Ammon's horn (tissue), 1 donor: ENCODE measurements at regions not wholly inside any gene's neighbourhood (a gene's known extent, or its start where the extent isn't known, plus 50 kb on each side); places are given as distances from the start of the nearest gene placed in this dataset.

Experiments used
- DNase-seq: peaks from one replicate; pipeline ENCODE4 v3.0.0-alpha.2; 2016; ENCODE audit warnings: low spot score

GRCh38 chr10:10813656-10814055 is 204.0 kb upstream of the CELF2 start:
- DNase-seq = no peak

DNA sequence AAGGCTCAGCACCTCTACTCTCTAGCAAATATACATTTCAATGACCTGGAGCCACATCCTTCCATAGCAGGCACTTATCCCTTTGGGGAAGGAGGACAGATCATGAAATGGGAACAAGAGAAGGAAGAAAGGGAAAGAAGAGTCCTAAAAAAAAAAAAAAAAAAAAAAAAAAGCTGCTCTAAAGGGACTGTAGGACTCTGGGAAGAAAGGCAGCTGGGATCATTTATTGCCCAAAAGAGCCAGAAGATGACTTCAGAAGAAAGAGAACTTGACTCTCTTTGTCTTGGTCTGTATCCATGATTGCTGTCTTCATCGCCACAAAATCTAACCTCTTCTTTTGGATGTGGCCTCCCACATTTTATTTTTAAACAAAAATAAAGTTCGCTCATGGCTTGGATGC is 203.6 kb upstream of the CELF2 start:
- no peak for DNase-seq

- DNase-seq = no peak
Measured at GRCh38 chr10:10816447-10816846, 201.2 kb upstream of the CELF2 start.

DNA sequence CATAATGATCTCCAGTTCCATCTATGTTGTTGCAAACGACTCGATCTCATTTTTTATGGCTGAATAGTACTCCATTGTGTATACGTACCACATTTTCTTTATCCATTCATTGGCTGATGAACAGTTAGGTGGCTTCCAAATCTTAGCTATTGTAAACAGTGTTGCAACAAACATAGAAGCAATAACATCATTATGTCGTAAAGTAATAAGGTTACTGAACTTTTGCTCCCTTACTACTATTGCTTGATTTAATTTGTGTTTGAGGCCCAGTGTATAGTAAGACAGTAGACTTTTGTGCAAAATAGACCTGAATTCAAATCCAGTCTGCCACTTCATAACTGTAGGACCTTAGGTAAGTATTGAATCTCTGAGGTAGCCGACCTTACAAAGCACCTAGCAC is 200.1 kb upstream of the CELF2 start:
- DNase-seq = no peak

DNA sequence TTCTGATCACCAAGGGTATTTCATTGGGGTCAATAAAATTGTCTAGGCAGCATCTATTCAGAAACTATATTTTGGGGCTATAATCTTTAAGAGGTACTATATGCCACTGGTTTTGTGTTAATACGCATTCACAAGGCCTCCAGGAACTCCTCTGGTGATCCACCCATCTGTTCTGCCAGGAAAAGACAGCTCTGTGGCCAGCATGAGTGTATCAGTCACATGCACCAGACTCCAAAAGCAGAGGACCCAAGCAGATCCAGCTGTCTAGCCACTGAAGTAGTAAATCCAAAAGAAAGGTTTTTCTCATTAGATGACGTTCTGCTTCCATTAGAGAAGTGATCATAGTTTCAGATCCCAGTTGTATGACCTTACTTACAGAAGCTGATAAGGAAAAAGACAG is 199.6 kb upstream of the CELF2 start:
- DNase-seq = no peak

DNA sequence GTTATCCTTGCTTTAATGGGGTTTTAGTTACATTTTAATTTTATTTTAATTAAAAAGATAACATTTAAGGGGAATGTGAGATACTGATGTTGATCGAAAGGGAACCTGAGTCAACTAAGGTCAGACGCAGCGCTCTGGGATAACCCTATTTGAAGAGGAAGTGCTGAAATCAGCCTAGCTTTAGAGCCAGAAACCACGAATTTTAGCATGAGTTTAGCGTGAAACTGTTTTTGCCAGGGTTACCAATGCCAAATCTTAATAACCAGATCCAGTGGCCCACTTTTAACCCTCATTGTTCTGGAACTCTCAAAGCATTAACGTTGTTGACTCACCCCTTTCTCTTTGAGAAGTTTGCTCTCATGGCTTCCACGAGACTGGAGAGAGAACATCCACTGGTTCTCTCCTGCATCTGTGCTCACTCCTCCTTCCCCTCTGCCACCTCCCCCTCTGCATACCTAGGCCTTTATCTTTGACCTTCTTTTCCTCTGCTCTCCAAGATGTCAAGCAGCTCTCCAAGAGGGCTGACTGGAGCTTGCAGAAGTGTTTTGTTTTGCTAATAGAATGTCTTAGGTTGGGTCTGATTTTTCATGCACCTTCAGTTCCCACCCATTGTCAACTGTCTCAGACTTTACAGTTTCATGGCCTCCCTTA is 198.3 kb upstream of the CELF2 start:
- no peak for DNase-seq

DNA sequence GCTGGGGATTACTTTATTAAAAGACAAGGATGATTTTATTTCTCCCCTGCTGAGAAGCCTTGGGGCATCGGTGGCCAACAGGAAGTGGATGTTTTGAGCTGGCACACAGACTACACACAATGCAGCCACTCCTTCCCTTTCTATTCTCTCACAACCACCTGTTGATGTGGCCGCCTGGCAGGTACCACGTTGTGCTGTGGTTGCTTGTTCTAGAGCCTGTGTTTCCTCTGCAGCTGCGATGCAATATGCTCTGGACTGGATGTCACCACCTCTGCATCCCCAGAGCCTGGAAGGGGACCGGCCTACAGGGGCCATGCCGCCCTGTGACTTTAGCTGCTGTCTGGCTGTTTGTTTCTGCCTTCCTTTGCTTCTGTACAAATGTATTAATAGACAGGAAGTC is 195.7 kb upstream of the CELF2 start:
- no peak for DNase-seq

DNA sequence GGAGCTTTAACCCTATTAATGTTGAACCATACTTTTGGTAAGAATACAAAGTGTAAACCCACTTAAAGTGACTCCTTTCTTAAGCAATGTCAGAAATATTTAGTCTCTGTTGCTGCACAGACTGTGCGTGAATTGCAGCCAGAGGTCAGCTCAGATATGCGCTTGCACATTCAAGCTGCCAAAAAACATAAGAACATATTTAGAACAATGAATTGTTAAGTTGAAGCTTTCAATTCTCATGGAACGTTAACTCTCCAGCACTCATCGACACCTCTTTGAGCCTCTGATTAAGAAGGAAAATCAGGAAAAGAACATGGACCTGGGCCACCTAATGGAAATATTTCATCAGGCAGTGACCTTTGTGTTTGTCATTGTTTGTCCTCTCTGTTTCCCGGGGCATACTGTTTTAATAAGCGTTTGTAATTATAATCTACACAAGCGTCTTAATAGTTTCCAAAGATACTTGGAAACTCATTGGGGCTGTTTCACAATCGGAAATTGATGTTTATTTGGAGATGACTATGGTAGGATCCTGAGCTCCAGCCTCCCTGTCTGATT is 193.0 kb upstream of the CELF2 start:
- no peak for DNase-seq

- no peak for DNase-seq
Measured at GRCh38 chr10:10826125-10826524, 191.5 kb upstream of the CELF2 start.

DNA sequence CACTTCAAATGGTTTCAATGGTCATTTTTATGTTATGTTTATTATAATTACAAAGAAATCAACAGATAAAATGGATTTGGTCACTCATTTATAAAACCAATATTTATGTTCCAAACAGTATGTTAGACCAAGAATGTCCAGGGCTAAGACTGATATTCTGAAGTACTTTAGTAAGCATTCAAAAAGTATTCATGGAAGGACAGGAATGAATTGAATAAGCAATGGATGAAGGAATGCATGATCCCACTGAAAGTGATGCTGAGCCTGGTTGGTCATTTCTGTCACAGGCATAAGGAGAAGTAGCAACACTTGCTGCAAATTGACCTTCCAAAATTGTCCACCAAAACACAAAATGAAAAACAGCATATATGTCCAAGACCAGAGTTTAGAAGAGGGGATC is 189.0 kb upstream of the CELF2 start:
- DNase-seq = no peak

GRCh38 chr10:10829576-10829975 is 188.1 kb upstream of the CELF2 start:
- DNase-seq = no peak

GRCh38 chr10:10830293-10830986 is 187.2 kb upstream of the CELF2 start:
- no peak for DNase-seq

DNA sequence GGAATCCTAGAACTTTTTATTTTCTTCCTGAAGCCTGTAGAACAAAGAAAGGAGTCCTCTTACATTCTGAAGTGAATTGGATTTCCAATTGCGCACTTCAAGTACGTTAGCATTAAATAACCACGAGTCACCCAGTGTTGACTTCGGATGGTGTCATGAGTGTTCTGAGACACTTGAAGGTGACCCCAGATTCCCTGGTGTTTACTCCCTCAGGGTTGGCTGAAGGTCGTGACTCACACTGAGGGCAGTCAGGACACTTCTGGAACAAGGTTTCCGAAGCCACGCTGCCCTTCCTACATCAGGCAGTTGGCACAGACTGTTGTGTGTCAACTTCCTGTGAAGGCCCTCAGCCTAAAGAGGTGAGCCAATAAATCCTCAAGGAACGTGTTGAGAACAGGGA is 186.6 kb upstream of the CELF2 start:
- DNase-seq = no peak

DNA sequence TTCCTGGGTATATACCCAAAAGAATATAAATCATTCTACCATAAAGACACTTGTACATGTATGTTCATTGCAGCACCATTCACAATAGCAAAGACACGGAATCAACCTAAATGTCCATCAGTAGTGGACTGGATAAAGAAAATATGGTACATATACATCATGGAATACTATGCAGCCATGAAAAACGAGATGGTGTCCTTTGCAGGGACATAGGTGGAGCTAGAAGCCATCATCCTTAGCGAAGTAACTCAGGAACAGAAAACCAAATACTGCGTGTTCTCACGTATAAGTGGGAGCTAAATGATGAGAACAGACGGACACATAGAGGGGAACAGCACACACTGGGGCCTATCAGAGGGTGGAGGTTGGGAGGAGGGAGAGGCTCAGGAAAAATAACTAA is 183.7 kb upstream of the CELF2 start:
- no peak for DNase-seq

GRCh38 chr10:10844251-10844650 is 173.4 kb upstream of the CELF2 start:
- DNase-seq = no peak

GRCh38 chr10:10845185-10845584 is 172.5 kb upstream of the CELF2 start:
- no peak for DNase-seq

DNA sequence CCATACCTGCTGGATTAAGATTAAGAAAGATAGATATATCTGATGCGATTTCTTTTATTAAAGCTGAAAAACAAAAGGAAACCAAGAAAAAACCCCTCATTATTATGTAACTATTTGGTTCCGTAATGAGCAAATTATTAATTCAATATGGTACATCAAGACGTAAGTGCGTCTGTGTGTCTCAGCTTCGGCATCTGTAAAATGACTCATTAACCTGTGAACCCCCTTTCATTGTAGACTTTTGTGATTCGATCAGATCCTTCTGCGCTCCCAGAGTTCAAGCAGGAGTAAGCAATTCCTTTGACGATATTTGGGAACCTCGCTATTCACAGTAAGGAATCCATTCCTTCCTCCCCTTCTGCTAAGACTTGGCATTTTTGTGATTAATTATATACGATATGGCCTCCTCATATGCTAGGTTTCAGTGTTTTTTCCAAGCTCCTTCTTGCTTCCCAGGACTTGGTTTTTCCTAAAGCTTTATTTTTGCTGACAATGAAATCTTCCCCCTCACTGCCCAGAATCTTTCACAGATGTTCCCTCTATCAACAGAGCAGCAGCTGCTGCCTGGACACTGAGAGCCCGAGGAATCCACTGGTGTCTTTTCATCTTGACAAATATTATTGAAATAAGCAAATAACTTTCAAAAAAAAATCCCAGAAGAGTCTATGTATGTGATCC is 171.7 kb upstream of the CELF2 start:
- DNase-seq = no peak

DNA sequence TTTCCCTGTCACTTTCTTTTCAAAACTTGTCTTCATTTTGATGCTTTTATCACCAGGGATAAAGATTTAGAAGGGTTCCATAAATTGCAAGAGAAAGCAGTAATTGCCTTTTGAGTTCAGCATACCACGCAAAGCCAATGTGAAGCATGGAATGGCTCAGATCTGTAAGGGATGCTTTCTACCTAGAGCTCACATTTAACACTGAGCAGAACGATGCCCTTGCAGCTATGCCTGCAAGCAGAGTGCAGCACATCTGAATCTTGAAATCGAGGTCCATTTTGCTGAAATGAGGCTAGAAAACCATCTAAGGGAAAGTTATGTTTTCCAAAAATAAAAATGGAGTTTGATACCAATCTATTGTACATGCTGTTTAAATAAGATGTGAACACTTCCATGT is 171.2 kb upstream of the CELF2 start:
- no peak for DNase-seq

GRCh38 chr10:10847387-10847786 is 170.3 kb upstream of the CELF2 start:
- no peak for DNase-seq

- DNase-seq = no peak
Measured at GRCh38 chr10:10848488-10849111, 169.1 kb upstream of the CELF2 start.

DNA sequence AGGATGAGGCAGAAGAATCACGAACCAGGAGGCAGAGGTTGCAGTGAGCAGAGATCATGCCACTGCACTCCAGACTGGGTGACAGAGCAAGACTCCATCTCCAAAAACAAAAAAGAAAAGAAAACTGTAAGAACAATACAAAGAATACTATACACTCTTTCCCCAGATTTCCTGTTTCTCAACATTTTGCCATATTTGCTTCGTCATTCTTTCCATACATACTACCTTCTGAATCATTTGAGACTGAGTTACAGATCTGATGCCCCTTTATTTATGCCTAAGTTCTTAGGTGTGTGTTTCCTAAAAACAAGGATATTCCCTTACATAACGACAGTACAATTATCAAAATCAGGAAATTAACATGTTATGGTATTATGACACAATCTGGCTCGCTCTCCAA is 168.4 kb upstream of the CELF2 start:
- DNase-seq = no peak

- no peak for DNase-seq
Measured at GRCh38 chr10:10850214-10850613, 167.5 kb upstream of the CELF2 start.

- DNase-seq = no peak
Measured at GRCh38 chr10:10852464-10852863, 165.2 kb upstream of the CELF2 start.
